ENCODE measurements at regions not wholly inside any gene's neighbourhood (a gene's known extent, or its start where the extent isn't known, plus 50 kb on each side); places are given as distances from the start of the nearest gene placed in this dataset.

DNA sequence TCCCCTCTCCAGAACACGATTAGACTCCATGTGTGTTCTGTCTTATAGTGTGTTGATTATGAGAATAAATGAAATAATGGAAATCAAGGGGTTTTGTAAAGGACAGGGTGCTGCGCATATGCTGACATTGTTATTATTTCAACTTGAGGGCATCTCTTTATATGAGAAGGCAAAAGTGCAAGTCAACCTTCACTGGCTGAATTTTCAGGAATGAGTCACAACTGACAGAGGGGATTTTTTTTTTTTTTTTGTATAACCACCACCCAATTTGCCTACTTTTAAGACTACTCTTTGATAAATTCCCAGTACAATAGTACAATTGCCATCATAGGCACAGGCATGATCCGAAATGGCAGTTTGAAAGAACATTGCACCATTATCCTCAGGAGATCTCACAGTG, 419.2 kb upstream of the NMUR2 start:
- no peaks in the 10 kb centered on the region for H3K36me3 Mint-ChIP-seq
- Histone ChIP-seq H3K36me3 (ENCODE audit: insufficient read depth, low read length) (no peaks in the 10 kb centered on the region), H3K27me3 (ENCODE audit: insufficient read depth, low read length) (no peaks in the 10 kb centered on the region), H3K4me3 (ENCODE audit: low read length in 2 of 2) (no peak overlapping the region), H3K27ac (ENCODE audit: low read depth, low read length) (no peak overlapping the region), H3K9me3 (ENCODE audit: control insufficient read depth in 1 of 2, low read length in 2 of 2) (no peaks in the 10 kb centered on the region), H3K4me1 (ENCODE audit: insufficient read depth, low read length) (no peaks in the 10 kb centered on the region)
- no peak overlapping the region for H3K27ac Mint-ChIP-seq
- CTCF ChIA-PET (ENCODE audit: partially characterized antibody) = no interaction called here
- POLR2A ChIA-PET (ENCODE audit: partially characterized antibody) = no interaction called here
- no peak overlapping the region for H3K4me3 Mint-ChIP-seq
- H3K9me3 Mint-ChIP-seq = peaks cover 0 to 9% (median 5%) of the 10 kb centered on the region in 8 donors
- no peaks in the 10 kb centered on the region for H3K4me1 Mint-ChIP-seq
- DNase-seq = no peak
- intact Hi-C loops (cut with micrococcal nuclease) = no loop called here
- H3K27me3 Mint-ChIP-seq = no peaks in the 10 kb centered on the region

DNA sequence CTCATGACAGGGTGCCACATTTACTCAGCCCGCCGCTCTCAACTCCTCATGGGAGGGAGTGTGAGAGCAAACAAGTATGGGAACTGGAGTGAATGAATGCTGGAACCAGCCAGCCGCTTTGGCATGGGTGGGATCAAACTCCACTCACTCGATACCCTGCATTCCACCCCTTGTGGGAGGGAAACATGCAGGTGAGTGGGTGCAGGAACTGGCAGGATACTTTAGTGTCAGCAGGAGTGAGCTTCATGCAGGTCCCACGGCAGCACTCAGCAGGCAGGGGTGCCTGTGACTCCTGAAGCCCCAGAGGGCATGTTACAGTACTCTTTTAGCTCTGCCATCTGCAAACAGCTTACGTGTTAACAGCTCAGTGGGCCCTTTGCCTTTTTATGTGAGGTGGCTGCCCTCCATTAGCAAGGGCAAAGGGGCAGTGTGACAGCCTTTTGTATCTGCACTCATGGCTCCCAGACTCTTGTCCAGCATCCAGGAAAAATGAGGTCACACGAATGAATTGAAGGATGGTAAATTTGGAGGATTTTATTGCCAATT, 433.2 kb upstream of the NMUR2 start:
- no peaks in the 10 kb centered on the region for H3K4me1 ChIP-seq (ENCODE audit: insufficient read depth, low read length)
- Mint-ChIP-seq H3K27me3 (no peaks in the 10 kb centered on the region), H3K4me1 (no peaks in the 10 kb centered on the region), H3K9me3 (peaks cover 0 to 10% (median 2%) of the 10 kb centered on the region in 8 donors), H3K36me3 (no peaks in the 10 kb centered on the region), H3K27ac (no peak overlapping the region), H3K4me3 (no peak overlapping the region)
- no peaks in the 10 kb centered on the region for H3K36me3 ChIP-seq (ENCODE audit: insufficient read depth, low read length)
- H3K27ac ChIP-seq (ENCODE audit: low read depth, low read length) = no peak overlapping the region
- ChIA-PET CTCF (ENCODE audit: partially characterized antibody) (no interaction called here), POLR2A (ENCODE audit: partially characterized antibody) (no interaction called here)
- no peak overlapping the region for H3K4me3 ChIP-seq (ENCODE audit: low read length in 2 of 2)
- intact Hi-C loops (cut with micrococcal nuclease) = no loop called here
- no peak for DNase-seq
- H3K27me3 ChIP-seq (ENCODE audit: insufficient read depth, low read length) = no peaks in the 10 kb centered on the region
- H3K9me3 ChIP-seq (ENCODE audit: control insufficient read depth in 1 of 2, low read length in 2 of 2) = no peaks in the 10 kb centered on the region

DNA sequence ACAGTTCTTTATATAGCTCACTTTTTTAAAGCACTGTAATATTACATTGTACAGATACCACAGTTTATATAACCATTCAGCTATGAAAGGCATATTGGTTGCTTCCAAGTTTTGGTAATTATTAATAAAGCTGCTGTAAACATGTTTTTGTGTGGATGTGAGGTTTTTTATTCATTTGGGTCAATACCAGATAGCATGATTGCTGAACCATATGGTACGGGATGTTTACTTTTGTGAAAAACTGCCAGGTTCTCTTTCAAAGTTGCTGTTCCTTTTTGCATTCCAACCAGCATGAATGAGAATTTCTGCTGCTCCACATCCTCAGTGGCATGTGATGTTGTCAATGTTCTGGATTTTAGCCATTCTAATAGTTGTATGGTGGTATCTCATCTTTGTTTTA, 439.6 kb upstream of the NMUR2 start:
- intact Hi-C loops (cut with micrococcal nuclease) = no loop called here
- Mint-ChIP-seq H3K27me3 (no peaks in the 10 kb centered on the region), H3K27ac (no peak overlapping the region), H3K36me3 (no peaks in the 10 kb centered on the region), H3K4me3 (no peak overlapping the region), H3K9me3 (peaks cover 0 to 7% (median 0%) of the 10 kb centered on the region in 8 donors), H3K4me1 (no peaks in the 10 kb centered on the region)
- Histone ChIP-seq H3K4me1 (ENCODE audit: insufficient read depth, low read length) (no peaks in the 10 kb centered on the region), H3K27me3 (ENCODE audit: insufficient read depth, low read length) (no peaks in the 10 kb centered on the region), H3K9me3 (ENCODE audit: control insufficient read depth in 1 of 2, low read length in 2 of 2) (no peaks in the 10 kb centered on the region), H3K4me3 (ENCODE audit: low read length in 2 of 2) (no peak overlapping the region), H3K27ac (ENCODE audit: low read depth, low read length) (no peak overlapping the region), H3K36me3 (ENCODE audit: insufficient read depth, low read length) (no peaks in the 10 kb centered on the region)
- ChIA-PET CTCF (ENCODE audit: partially characterized antibody) (no interaction called here), POLR2A (ENCODE audit: partially characterized antibody) (no interaction called here)
- no peak for DNase-seq

DNA sequence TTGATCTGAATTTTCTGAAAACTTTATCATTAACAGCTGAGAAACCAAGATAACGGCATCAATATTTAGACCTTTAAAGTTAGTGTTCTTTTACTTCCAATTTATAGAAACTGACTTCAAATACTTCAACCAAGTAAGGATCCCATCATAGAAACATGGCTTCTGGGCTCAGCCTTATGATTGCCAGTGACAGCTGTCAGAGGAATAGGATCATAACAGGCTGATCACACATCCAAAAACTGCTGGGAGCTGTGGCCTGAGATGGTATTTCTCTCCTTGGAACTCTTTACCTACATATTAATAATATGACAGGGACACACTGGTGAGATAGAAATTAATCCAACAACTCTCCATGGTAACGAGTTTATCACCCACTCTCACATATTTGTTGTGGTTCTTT, 448.3 kb upstream of the NMUR2 start:
- Histone ChIP-seq H3K36me3 (ENCODE audit: insufficient read depth, low read length) (no peaks in the 10 kb centered on the region), H3K4me3 (ENCODE audit: low read length in 2 of 2) (no peak overlapping the region), H3K4me1 (ENCODE audit: insufficient read depth, low read length) (no peaks in the 10 kb centered on the region), H3K27me3 (ENCODE audit: insufficient read depth, low read length) (no peaks in the 10 kb centered on the region), H3K27ac (ENCODE audit: low read depth, low read length) (no peak overlapping the region), H3K9me3 (ENCODE audit: control insufficient read depth in 1 of 2, low read length in 2 of 2) (no peaks in the 10 kb centered on the region)
- intact Hi-C loops (cut with micrococcal nuclease) = no loop called here
- DNase-seq = no peak
- no peak overlapping the region for H3K4me3 Mint-ChIP-seq
- H3K9me3 Mint-ChIP-seq = peaks cover 0 to 6% (median 3%) of the 10 kb centered on the region in 8 donors
- H3K27me3 Mint-ChIP-seq = no peaks in the 10 kb centered on the region
- ChIA-PET POLR2A (ENCODE audit: partially characterized antibody) (no interaction called here), CTCF (ENCODE audit: partially characterized antibody) (no interaction called here)
- no peaks in the 10 kb centered on the region for H3K36me3 Mint-ChIP-seq
- no peak overlapping the region for H3K27ac Mint-ChIP-seq
- no peaks in the 10 kb centered on the region for H3K4me1 Mint-ChIP-seq

DNA sequence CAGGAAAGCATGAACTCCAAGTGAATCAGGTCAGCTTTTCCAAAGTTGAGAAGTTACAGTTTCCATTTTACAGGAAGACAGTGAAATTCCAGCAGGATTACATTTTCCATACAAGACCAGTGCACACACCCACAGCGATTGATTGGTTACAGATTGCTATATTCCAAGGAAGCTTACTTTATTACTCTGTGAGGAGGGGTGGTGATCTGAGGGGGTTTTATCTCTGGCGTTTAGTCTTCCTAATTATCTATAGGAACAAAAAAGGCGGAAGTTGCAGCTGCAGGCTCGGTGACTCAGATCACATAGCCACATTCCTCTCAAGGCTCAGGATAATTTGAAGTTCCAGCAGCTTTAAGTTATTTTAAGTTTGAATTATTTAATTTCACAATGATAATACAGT, 450.4 kb upstream of the NMUR2 start:
- Mint-ChIP-seq H3K9me3 (peaks cover 0 to 4% (median 3%) of the 10 kb centered on the region in 8 donors), H3K4me3 (no peak overlapping the region), H3K36me3 (no peaks in the 10 kb centered on the region), H3K4me1 (no peaks in the 10 kb centered on the region), H3K27me3 (no peaks in the 10 kb centered on the region), H3K27ac (no peak overlapping the region)
- no peaks in the 10 kb centered on the region for H3K9me3 ChIP-seq (ENCODE audit: control insufficient read depth in 1 of 2, low read length in 2 of 2)
- H3K27ac ChIP-seq (ENCODE audit: low read depth, low read length) = no peak overlapping the region
- POLR2A ChIA-PET (ENCODE audit: partially characterized antibody) = interaction anchor here (0.6 kb wide), 1 partner anchor 291 kb away, joined by 3 read pairs; no protein-coding TSS in a partner anchor
- no peaks in the 10 kb centered on the region for H3K4me1 ChIP-seq (ENCODE audit: insufficient read depth, low read length)
- no peaks in the 10 kb centered on the region for H3K27me3 ChIP-seq (ENCODE audit: insufficient read depth, low read length)
- CTCF ChIA-PET (ENCODE audit: partially characterized antibody) = no interaction called here
- intact Hi-C loops (cut with micrococcal nuclease) = no loop called here
- H3K36me3 ChIP-seq (ENCODE audit: insufficient read depth, low read length) = no peaks in the 10 kb centered on the region
- H3K4me3 ChIP-seq (ENCODE audit: low read length in 2 of 2) = no peak overlapping the region
- DNase-seq = no peak

DNA sequence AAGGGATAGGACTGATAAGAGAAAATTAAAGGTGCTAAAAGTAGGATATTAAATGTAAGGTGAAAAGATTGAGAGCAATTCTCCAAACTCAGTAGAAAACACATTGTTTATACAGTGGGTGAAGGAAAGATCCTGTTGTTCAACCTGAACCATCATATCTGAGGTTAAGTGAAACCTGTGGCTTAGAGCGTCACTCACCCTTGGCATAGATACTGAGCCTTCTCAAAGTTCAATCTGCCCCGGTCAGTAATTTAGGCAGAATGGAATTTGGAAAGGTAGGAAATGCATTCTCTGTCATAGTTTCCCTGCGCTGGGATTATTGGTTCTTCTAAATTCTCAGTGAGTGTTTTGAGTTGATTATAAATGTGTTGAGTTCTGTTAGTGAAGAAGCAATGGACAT, 456.2 kb upstream of the NMUR2 start:
- Histone ChIP-seq H3K9me3 (ENCODE audit: control insufficient read depth in 1 of 2, low read length in 2 of 2) (peaks cover 0 to 6% of the 10 kb centered on the region in 2 donors), H3K36me3 (ENCODE audit: insufficient read depth, low read length) (no peaks in the 10 kb centered on the region), H3K27ac (ENCODE audit: low read depth, low read length) (no peak overlapping the region), H3K4me3 (ENCODE audit: low read length in 2 of 2) (no peak overlapping the region), H3K27me3 (ENCODE audit: insufficient read depth, low read length) (no peaks in the 10 kb centered on the region), H3K4me1 (ENCODE audit: insufficient read depth, low read length) (no peaks in the 10 kb centered on the region)
- Mint-ChIP-seq H3K4me3 (no peak overlapping the region), H3K27ac (no peak overlapping the region), H3K36me3 (no peaks in the 10 kb centered on the region), H3K9me3 (peaks cover 0 to 9% (median under 1%) of the 10 kb centered on the region in 8 donors), H3K4me1 (no peaks in the 10 kb centered on the region), H3K27me3 (no peaks in the 10 kb centered on the region)
- no peak for DNase-seq
- intact Hi-C loops (cut with micrococcal nuclease) = no loop called here
- POLR2A ChIA-PET (ENCODE audit: partially characterized antibody) = no interaction called here
- CTCF ChIA-PET (ENCODE audit: partially characterized antibody) = no interaction called here

DNA sequence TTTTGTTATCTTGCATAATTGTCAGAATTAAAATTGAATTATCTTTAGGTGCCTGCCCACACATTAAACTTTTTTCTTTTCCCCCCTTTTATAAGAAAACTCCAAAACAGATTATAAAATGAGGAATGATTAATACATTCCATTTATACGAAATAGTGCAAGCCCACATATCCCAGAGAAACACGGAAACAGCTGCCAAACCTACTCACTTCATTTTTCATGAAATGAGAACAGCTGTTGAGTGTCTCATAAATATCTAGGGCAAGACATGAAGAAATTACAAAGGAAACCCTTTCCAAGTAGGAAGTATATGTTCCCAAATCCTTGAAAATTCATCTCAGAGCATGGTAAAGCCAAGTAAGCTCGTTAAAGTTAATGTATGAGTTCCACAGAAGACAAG, 459.4 kb upstream of the NMUR2 start:
- Mint-ChIP-seq H3K9me3 (peaks cover 0 to 5% (median 0%) of the 10 kb centered on the region in 8 donors), H3K27ac (no peak overlapping the region), H3K36me3 (no peaks in the 10 kb centered on the region), H3K27me3 (no peaks in the 10 kb centered on the region), H3K4me3 (no peak overlapping the region), H3K4me1 (no peaks in the 10 kb centered on the region)
- no peak for DNase-seq
- ChIA-PET CTCF (ENCODE audit: partially characterized antibody) (no interaction called here), POLR2A (ENCODE audit: partially characterized antibody) (no interaction called here)
- Histone ChIP-seq H3K4me1 (ENCODE audit: insufficient read depth, low read length) (no peaks in the 10 kb centered on the region), H3K27ac (ENCODE audit: low read depth, low read length) (no peak overlapping the region), H3K4me3 (ENCODE audit: low read length in 2 of 2) (no peak overlapping the region), H3K9me3 (ENCODE audit: control insufficient read depth in 1 of 2, low read length in 2 of 2) (peaks cover 0 to 6% of the 10 kb centered on the region in 2 donors), H3K27me3 (ENCODE audit: insufficient read depth, low read length) (no peaks in the 10 kb centered on the region), H3K36me3 (ENCODE audit: insufficient read depth, low read length) (no peaks in the 10 kb centered on the region)
- intact Hi-C loops (cut with micrococcal nuclease) = no loop called here

DNA sequence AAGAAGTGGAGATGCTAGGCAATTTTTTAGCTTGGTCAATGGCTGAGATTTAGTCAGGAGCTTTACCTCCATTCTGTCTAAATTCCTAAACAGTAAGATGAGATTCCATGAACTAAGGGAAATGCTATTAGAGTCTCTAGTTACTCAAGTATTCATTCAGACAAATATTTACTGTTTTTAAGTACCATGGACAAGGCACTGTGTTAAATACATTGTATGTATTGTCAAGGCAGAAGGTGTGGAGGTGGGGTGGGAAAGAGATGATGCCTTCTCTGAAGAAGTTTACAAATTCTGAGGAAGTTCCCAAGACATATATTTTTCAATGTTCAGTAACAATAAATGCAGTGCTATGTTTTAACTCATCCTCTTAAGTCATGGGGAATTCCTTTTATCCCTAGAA, 459.9 kb upstream of the NMUR2 start:
- Histone ChIP-seq H3K4me3 (ENCODE audit: low read length in 2 of 2) (no peak overlapping the region), H3K27ac (ENCODE audit: low read depth, low read length) (no peak overlapping the region), H3K9me3 (ENCODE audit: control insufficient read depth in 1 of 2, low read length in 2 of 2) (peaks cover 0 to 6% of the 10 kb centered on the region in 2 donors), H3K27me3 (ENCODE audit: insufficient read depth, low read length) (no peaks in the 10 kb centered on the region), H3K4me1 (ENCODE audit: insufficient read depth, low read length) (no peaks in the 10 kb centered on the region), H3K36me3 (ENCODE audit: insufficient read depth, low read length) (no peaks in the 10 kb centered on the region)
- no peaks in the 10 kb centered on the region for H3K27me3 Mint-ChIP-seq
- no peak overlapping the region for H3K27ac Mint-ChIP-seq
- DNase-seq = no peak
- H3K4me3 Mint-ChIP-seq = no peak overlapping the region
- H3K9me3 Mint-ChIP-seq = peaks cover 0 to 5% (median 0%) of the 10 kb centered on the region in 8 donors
- intact Hi-C loops (cut with micrococcal nuclease) = no loop called here
- ChIA-PET POLR2A (ENCODE audit: partially characterized antibody) (no interaction called here), CTCF (ENCODE audit: partially characterized antibody) (no interaction called here)
- H3K4me1 Mint-ChIP-seq = no peaks in the 10 kb centered on the region
- no peaks in the 10 kb centered on the region for H3K36me3 Mint-ChIP-seq
